ENCODE measurements at regions not wholly inside any gene's neighbourhood (a gene's known extent, or its start where the extent isn't known, plus 50 kb on each side); places are given as distances from the start of the nearest gene placed in this dataset.

DNA sequence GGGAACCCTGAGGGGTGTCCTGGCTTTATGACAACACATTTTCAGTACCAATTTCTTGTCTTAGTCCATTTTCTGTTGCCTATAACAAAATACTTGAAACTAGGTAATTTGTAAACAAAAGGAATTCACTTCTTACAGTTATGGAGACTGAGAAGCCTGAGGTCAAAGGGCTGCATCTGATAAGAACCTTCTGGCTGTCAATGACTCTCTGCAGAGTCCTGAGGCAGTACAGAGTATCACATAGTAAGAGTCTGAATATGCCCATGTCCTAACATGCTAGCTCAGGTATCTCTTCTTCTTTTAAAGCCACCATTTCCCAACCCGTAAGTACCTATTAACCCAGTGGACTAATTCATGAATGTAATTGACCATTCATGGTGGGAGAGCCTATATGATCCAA is 1458.6 kb upstream of the EYS start:
- Histone ChIP-seq H3K4me1 (ENCODE audit: control insufficient read depth, insufficient read depth, low read length) (no peaks in the 10 kb centered on the region), H3K4me3 (ENCODE audit: low read depth, low read length) (no peak overlapping the region), H3K27ac (ENCODE audit: extremely low read depth, low read depth, low read length) (no peak overlapping the region), H3K36me3 (ENCODE audit: control insufficient read depth in 2 of 2, insufficient read depth in 1 of 2, low read length in 2 of 2) (no peaks in the 10 kb centered on the region), H3K9me3 (ENCODE audit: control insufficient read depth, insufficient read depth, low read depth, low read length) (no peaks in the 10 kb centered on the region)
- TF ChIP-seq ZNF596 (tag by site-specific recombination; IDR thresholded peaks at IDR 0.05) (no peak), BCL11B (tag by site-specific recombination; IDR thresholded peaks at IDR 0.05; ENCODE audit: low read depth) (no peak), ZNF140 (tag by site-specific recombination; IDR thresholded peaks at IDR 0.05) (no peak), WT1 (tag by site-specific recombination; IDR thresholded peaks at IDR 0.05) (no peak), GFI1B (tag by site-specific recombination; IDR thresholded peaks at IDR 0.05) (no peak), KLF1 (tag by site-specific recombination; IDR thresholded peaks at IDR 0.05) (no peak)
- CTCF ChIA-PET, result no interaction called here
- POLR2A ChIA-PET, result no interaction called here

DNA sequence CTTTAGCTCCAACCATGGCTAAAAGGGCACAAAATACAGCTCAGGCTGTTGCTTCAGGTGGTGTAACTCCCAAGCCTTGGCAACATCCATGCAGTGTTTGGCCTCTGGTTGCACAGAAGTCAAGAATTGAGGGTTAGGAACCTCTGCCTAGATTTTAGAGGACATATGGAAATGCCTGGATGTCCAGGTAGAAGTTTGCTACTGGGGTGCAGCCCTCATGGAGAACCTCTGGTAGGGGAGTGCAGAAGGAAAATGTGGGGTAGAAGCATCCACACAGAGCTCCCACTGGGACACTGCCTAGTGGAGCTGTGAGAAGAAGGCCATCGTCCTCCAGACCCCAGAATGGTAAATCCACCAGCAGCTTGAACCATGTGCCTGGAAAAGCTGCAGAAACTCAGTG is 1453.8 kb upstream of the EYS start:
- TF ChIP-seq, protein P1, sequence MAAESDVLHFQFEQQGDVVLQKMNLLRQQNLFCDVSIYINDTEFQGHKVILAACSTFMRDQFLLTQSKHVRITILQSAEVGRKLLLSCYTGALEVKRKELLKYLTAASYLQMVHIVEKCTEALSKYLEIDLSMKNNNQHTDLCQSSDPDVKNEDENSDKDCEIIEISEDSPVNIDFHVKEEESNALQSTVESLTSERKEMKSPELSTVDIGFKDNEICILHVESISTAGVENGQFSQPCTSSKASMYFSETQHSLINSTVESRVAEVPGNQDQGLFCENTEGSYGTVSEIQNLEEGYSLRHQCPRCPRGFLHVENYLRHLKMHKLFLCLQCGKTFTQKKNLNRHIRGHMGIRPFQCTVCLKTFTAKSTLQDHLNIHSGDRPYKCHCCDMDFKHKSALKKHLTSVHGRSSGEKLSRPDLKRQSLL (tag by site-specific recombination; IDR thresholded peaks at IDR 0.05), result no peak
- TF ChIP-seq, protein P2, sequence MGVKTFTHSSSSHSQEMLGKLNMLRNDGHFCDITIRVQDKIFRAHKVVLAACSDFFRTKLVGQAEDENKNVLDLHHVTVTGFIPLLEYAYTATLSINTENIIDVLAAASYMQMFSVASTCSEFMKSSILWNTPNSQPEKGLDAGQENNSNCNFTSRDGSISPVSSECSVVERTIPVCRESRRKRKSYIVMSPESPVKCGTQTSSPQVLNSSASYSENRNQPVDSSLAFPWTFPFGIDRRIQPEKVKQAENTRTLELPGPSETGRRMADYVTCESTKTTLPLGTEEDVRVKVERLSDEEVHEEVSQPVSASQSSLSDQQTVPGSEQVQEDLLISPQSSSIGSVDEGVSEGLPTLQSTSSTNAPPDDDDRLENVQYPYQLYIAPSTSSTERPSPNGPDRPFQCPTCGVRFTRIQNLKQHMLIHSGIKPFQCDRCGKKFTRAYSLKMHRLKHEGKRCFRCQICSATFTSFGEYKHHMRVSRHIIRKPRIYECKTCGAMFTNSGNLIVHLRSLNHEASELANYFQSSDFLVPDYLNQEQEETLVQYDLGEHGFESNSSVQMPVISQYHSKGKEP (tag by site-specific recombination; IDR thresholded peaks at IDR 0.05), result no peak
- no peak for TF ChIP-seq ZNF473 (tag by site-specific recombination; IDR thresholded peaks at IDR 0.05)
- TF ChIP-seq KLF10 (tag by site-specific recombination; IDR thresholded peaks at IDR 0.05), result no peak
- TF ChIP-seq ZNF561 (tag by site-specific recombination; IDR thresholded peaks at IDR 0.05; ENCODE audit: borderline replicate concordance), result no peak
- no peak for TF ChIP-seq KLF1 (tag by site-specific recombination; IDR thresholded peaks at IDR 0.05)
- TF ChIP-seq, protein P3, sequence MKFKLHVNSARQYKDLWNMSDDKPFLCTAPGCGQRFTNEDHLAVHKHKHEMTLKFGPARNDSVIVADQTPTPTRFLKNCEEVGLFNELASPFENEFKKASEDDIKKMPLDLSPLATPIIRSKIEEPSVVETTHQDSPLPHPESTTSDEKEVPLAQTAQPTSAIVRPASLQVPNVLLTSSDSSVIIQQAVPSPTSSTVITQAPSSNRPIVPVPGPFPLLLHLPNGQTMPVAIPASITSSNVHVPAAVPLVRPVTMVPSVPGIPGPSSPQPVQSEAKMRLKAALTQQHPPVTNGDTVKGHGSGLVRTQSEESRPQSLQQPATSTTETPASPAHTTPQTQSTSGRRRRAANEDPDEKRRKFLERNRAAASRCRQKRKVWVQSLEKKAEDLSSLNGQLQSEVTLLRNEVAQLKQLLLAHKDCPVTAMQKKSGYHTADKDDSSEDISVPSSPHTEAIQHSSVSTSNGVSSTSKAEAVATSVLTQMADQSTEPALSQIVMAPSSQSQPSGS (tag by site-specific recombination; IDR thresholded peaks at IDR 0.05; ENCODE audit: low read depth), result no peak
- TF ChIP-seq TCF7L2 (IDR thresholded peaks at IDR 0.05; ENCODE audit: borderline replicate concordance, low read depth, low read length), result no peak
- no peak for TF ChIP-seq ZNF768 (tag by site-specific recombination; IDR thresholded peaks at IDR 0.05)
- no peak for TF ChIP-seq FEZF1 (tag by site-specific recombination; IDR thresholded peaks at IDR 0.05)
- TF ChIP-seq ZNF211 (tag by site-specific recombination; IDR thresholded peaks at IDR 0.05; ENCODE audit: low read depth), result no peak
- CTCF ChIA-PET, result no interaction called here
- Histone ChIP-seq H3K4me3 (ENCODE audit: low read depth, low read length) (no peak overlapping the region), H3K27ac (ENCODE audit: extremely low read depth, low read depth, low read length) (no peak overlapping the region), H3K4me1 (ENCODE audit: control insufficient read depth, insufficient read depth, low read length) (no peaks in the 10 kb centered on the region), H3K36me3 (ENCODE audit: control insufficient read depth in 2 of 2, insufficient read depth in 1 of 2, low read length in 2 of 2) (no peaks in the 10 kb centered on the region), H3K9me3 (ENCODE audit: control insufficient read depth, insufficient read depth, low read depth, low read length) (no peaks in the 10 kb centered on the region)
- POLR2A ChIA-PET, result no interaction called here

DNA sequence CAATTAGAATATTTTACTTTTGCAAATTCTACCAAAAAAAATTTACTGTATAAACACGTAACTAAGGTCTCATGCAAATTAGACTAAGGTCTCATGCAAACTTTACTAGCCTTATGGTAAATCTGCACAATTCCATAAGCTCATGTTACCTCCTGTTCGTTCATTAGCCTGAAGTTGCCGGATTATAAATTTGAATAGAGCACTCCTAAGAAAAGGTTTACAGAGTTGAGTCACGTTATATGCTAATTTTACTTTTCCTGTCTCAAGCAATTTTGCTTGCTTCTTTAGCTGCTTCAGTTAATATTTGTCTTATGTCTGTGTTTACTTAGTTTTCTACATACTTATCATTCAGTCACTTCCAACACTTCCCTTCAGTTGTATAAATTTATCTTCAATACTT is 1434.0 kb upstream of the EYS start:
- CTCF ChIA-PET, result interaction anchor here (0.7 kb wide), 1 partner anchor 212 kb away, joined by 4 read pairs; no protein-coding TSS in a partner anchor

More for the DNA sequence above, 1434.0 kb upstream of the EYS start:
- Histone ChIP-seq H3K36me3 (ENCODE audit: control insufficient read depth in 2 of 2, insufficient read depth in 1 of 2, low read length in 2 of 2) (no peaks in the 10 kb centered on the region), H3K9me3 (ENCODE audit: control insufficient read depth, insufficient read depth, low read depth, low read length) (no peaks in the 10 kb centered on the region), H3K27ac (ENCODE audit: extremely low read depth, low read depth, low read length) (no peak overlapping the region), H3K4me3 (ENCODE audit: low read depth, low read length) (no peak overlapping the region), H3K4me1 (ENCODE audit: control insufficient read depth, insufficient read depth, low read length) (no peaks in the 10 kb centered on the region)
- TF ChIP-seq, protein P4, sequence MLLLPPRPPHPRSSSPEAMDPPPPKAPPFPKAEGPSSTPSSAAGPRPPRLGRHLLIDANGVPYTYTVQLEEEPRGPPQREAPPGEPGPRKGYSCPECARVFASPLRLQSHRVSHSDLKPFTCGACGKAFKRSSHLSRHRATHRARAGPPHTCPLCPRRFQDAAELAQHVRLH (tag by site-specific recombination; IDR thresholded peaks at IDR 0.05), result no peak
- TF ChIP-seq ZBTB8A (tag by site-specific recombination; IDR thresholded peaks at IDR 0.05), result no peak
- POLR2A ChIA-PET, result no interaction called here

Data from HEK293 (cell line).